Motor neuron (in vitro differentiated cells): ENCODE measurements at regions not wholly inside any gene's neighbourhood (a gene's known extent, or its start where the extent isn't known, plus 50 kb on each side); places are given as distances from the start of the nearest gene placed in this dataset.
A peak's percentile ranks its signal among the peaks of the same experiment; 100 is the strongest.

ENCODE experiments used
- ATAC-seq, 8 experiments: fragments of 200-7000 bp; cut with Tn5 transposase; replicated peaks in 6 of 8; 2 replicates each; pipeline ENCODE4 v1.8.0; 2021; ENCODE audit warnings: mild to moderate bottlenecking in 8 of 8, moderate library complexity in 8 of 8
- H3K27ac ChIP-seq, 2 donors: fragments of 250-450 bp; sonication (Bioruptor Pico); 2 replicates each; pipeline ENCODE4 v1.9.0; 2021; ENCODE audit warnings: antibody characterized with exemption in 2 of 2, mild to moderate bottlenecking in 2 of 2, moderate library complexity in 1 of 2
- H3K4me1 ChIP-seq, 2 donors: fragments of 250-450 bp; sonication (Bioruptor Pico); replicated peaks in 1 of 2; 2 replicates each; pipeline ENCODE4 v1.6.1; 2021; ENCODE audit warnings: antibody characterized with exemption in 2 of 2, mild to moderate bottlenecking in 2 of 2, moderate library complexity in 1 of 2
- H3K4me3 ChIP-seq, 5 donors: fragments of 250-450 bp; sonication (Bioruptor Pico); 2 replicates each; pipeline ENCODE4 v1.9.0; 2021; ENCODE audit warnings: antibody characterized with exemption in 5 of 5, mild to moderate bottlenecking in 5 of 5, moderate library complexity in 4 of 5
- WGBS, 10 experiments: fragments of 450-650 bp; shearing (Covaris generic); methylation state at CpG; one replicate each; pipeline ENCODE4 v1.0.0; 2022; 5-methylcytosine and 5-hydroxymethylcytosine counted together
- in situ Hi-C, 9 experiments: fragments of 400-800 bp; cut with MboI; loops; one replicate each; pipeline ENCODE4 v1.15.0; 2021; ENCODE audit warnings: low sequenced_read_pairs in 9 of 9, low pct_unique_long_range_greater_than_20kb in 2 of 9; ENCODE audit not compliant: unreplicated experiment in 9 of 9

DNA sequence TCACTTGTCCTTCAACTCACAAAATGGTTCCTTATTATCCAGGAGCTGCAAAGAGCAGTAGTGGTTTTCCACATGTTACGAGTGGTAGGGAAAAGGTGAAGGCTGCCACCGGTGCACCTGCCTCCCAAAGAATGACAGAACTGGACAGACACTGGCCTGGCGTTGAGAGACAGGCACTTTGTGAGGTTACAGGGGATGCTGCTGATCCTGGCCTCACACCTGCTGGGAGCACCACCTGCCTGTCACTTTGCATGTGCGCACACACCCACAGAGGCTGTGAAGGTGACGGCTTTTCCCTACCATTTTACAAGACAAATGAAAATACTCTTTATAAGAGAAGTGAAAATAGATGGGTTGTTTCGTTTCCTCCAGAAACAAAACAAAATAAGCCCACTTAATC is 175.3 kb upstream of the B3GAT1 start:
- no peak overlapping the region for H3K4me3 ChIP-seq
- WGBS, 10 experiments: 0 to 74% (median 58%) methylated on average over 1 to 6 of the region's 6 CpGs; no CpG with 5 or more reads in 2 of the 10 experiments

DNA sequence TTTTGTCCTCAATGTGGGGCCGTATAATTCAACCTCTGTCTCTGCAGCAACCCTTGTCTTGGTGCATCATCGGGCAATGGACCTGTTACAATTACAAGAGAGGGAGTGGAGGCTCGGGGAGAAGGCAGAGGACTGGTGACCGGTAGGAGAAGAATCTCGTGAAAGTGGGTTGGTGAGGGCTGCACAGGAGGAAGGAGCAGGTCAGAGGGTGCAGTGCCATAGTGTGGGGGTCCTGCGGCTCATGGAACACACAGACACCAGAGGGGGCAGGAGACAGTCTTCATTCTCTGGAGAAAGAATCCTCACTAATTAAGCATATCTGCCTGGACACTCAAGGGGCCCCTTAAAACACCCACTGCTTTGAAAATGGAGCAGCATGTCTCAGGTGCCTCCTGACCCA is 174.7 kb upstream of the B3GAT1 start:
- Histone ChIP-seq H3K4me3 (no peak overlapping the region), H3K4me1 (peaks cover 9 to 11% of the 10 kb centered on the region in 2 donors), H3K27ac (no peak overlapping the region)
- in situ Hi-C loops: no loop called here
- WGBS, 10 experiments: 0 to 100% (median 80%) methylated on average over 1 to 5 of the region's 6 CpGs; no CpG with 5 or more reads in 3 of the 10 experiments
- ATAC-seq: no peak

More for the DNA sequence above, 175.3 kb upstream of the B3GAT1 start:
- in situ Hi-C loops: no loop called here
- no peak overlapping the region for H3K27ac ChIP-seq
- H3K4me1 ChIP-seq: peaks cover 9 to 11% of the 10 kb centered on the region in 2 donors
- no peak for ATAC-seq

GRCh38 chr11:134585666-134586610 is 173.9 kb upstream of the B3GAT1 start:
- Histone ChIP-seq H3K4me3 (no peak overlapping the region), H3K4me1 (peaks cover 9 to 11% of the 10 kb centered on the region in 2 donors), H3K27ac (no peak overlapping the region)
- ATAC-seq: no peak
- in situ Hi-C loops: no loop called here
- WGBS, 10 experiments: 0 to 100% (median 80%) methylated on average over 1 to 6 of the region's 15 CpGs; no CpG with 5 or more reads in 3 of the 10 experiments

GRCh38 chr11:134584706-134585445 is 172.8 kb upstream of the B3GAT1 start:
- H3K4me1 ChIP-seq: peaks cover 15% of the 10 kb centered on the region in 2 donors
- ATAC-seq: peak in 5 of 8 experiments; percentile 44 to 56 (median 54)
- in situ Hi-C loops: no loop called here
- no peak overlapping the region for H3K4me3 ChIP-seq
- no peak overlapping the region for H3K27ac ChIP-seq
- 5 to 78% (median 45%) methylated on average over 1 to 13 of the region's 14 CpGs for WGBS, 10 experiments

DNA sequence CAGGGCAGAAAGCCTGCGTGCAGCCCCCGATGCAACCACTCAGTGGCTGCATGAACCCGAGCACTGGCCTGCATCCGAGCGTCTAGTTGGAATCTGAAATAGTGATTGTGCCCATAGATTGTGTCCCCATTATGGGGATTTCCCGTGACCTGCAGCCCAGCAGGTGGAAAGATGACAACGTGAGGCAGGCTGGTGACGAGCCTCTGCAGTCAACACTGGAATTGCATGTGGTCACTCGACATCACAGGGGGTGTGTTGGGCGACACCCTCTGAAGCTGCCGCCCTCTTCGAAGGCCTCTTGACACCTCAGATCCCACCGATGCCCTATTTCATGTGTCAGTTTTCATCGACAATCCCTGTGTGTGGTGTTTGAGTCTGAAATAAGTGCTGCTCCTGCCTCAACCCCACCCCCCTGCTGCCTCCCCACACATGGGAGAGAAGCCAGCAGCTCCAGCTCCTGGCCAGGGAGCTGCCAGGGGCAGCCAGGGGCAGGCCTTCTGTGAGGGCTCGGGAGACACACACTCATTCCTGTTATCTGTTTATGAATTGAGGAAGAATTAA is 172.0 kb upstream of the B3GAT1 start:
- Histone ChIP-seq H3K4me1 (peaks cover 22 to 23% of the 10 kb centered on the region in 2 donors), H3K4me3 (no peak overlapping the region), H3K27ac (no peak overlapping the region)
- ATAC-seq: peak in 5 of 8 experiments; percentile 6 to 36 (median 30)
- in situ Hi-C loops: no loop called here
- WGBS, 10 experiments: 12 to 80% (median 73%) methylated on average over 1 to 9 of the region's 15 CpGs; no CpG with 5 or more reads in 2 of the 10 experiments

- Histone ChIP-seq H3K4me3 (no peak overlapping the region), H3K4me1 (peaks cover 24% of the 10 kb centered on the region in 2 donors), H3K27ac (no peak overlapping the region)
- in situ Hi-C loops: no loop called here
- ATAC-seq: no peak
- 6 to 100% (median 79%) methylated on average over 1 to 6 of the region's 6 CpGs; no CpG with 5 or more reads in 1 of the 10 experiments for WGBS, 10 experiments
Observed at GRCh38 chr11:134583397-134583990, 171.5 kb upstream of the B3GAT1 start.

- 0 to 60% (median 20%) methylated on average over 1 of the region's 1 CpG; no CpG with 5 or more reads in 7 of the 10 experiments for WGBS, 10 experiments
- ATAC-seq: no peak
- in situ Hi-C loops: no loop called here
Observed at GRCh38 chr11:134582770-134583095, 170.7 kb upstream of the B3GAT1 start.

GRCh38 chr11:134581966-134582769 is 170.1 kb upstream of the B3GAT1 start:
- 0 to 100% (median 73%) methylated on average over 1 to 11 of the region's 11 CpGs for WGBS, 10 experiments
- peaks cover 29 to 33% of the 10 kb centered on the region in 2 donors for H3K4me1 ChIP-seq
- ATAC-seq: no peak
- no peak overlapping the region for H3K27ac ChIP-seq
- H3K4me3 ChIP-seq: no peak overlapping the region
- in situ Hi-C loops: no loop called here

More at GRCh38 chr11:134582770-134583095, 170.7 kb upstream of the B3GAT1 start:
- Histone ChIP-seq H3K4me3 (no peak overlapping the region), H3K4me1 (peaks cover 29 to 30% of the 10 kb centered on the region in 2 donors), H3K27ac (no peak overlapping the region)

GRCh38 chr11:134581121-134581626 is 169.1 kb upstream of the B3GAT1 start:
- 12 to 95% (median 82%) methylated on average over 3 to 9 of the region's 9 CpGs; no CpG with 5 or more reads in 3 of the 10 experiments for WGBS, 10 experiments
- Histone ChIP-seq H3K4me3 (no peak overlapping the region), H3K27ac (no peak overlapping the region), H3K4me1 (peaks cover 29 to 33% of the 10 kb centered on the region in 2 donors)
- in situ Hi-C loops: no loop called here
- no peak for ATAC-seq

DNA sequence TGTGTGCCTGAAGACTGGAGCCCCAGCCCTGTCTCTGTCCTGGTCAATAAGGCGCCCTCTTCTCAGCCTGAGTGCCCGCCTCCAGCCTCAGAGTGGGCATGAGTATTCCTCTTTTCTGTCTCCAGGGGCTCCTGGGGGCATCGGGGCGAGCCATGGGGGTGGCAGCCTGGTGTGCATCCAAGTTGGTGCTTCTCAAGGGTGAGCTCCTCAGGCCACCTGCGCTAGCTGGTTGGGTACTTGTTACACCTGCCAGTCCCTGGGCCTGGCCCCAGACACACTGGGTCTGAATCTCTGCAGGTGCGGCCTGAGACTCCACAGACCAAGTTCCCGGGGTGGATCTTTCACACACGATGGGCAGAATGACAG is 168.6 kb upstream of the B3GAT1 start:
- Histone ChIP-seq H3K4me3 (no peak overlapping the region), H3K4me1 (peaks cover 29 to 33% of the 10 kb centered on the region in 2 donors), H3K27ac (peak overlapping the region in 1 of 2 donors; percentile 34)
- in situ Hi-C loops: no loop called here
- no peak for ATAC-seq
- 34 to 100% methylated on average over 1 to 6 of the region's 8 CpGs; no CpG with 5 or more reads in 8 of the 10 experiments for WGBS, 10 experiments

GRCh38 chr11:134579724-134580609 is 167.9 kb upstream of the B3GAT1 start:
- H3K4me3 ChIP-seq: no peak overlapping the region
- WGBS, 10 experiments: 52 to 95% (median 86%) methylated on average over 1 to 10 of the region's 16 CpGs; no CpG with 5 or more reads in 5 of the 10 experiments
- in situ Hi-C loops: no loop called here
- H3K27ac ChIP-seq: peak overlapping the region in 1 of 2 donors; percentile 34
- peak in 6 of 8 experiments; percentile 11 to 91 (median 80) for ATAC-seq
- H3K4me1 ChIP-seq: peaks cover 29 to 33% of the 10 kb centered on the region in 2 donors
